GM19468 (cell line): ENCODE measurements at regions not wholly inside any gene's neighbourhood (a gene's known extent, or its start where the extent isn't known, plus 50 kb on each side); places are given as distances from the start of the nearest gene placed in this dataset.
"Not testable (repeated sequence)": the region's sequence is repeated elsewhere in the genome, so short reads cannot be mapped to it uniquely, and the experiment has no call there.

ENCODE experiments used
- ATAC-seq: cut with Tn5 transposase; IDR thresholded peaks from one replicate; pipeline ENCODE4 v1.9.1; 2021; ENCODE audit warnings: mild to moderate bottlenecking, moderate library complexity, moderate number of reproducible peaks; ENCODE audit not compliant: unreplicated experiment; ENCODE audit errors: extremely low read depth

GRCh38 chr6:16921399-16922110, 160.3 kb upstream of the ATXN1 start:
- no peak for ATAC-seq

DNA sequence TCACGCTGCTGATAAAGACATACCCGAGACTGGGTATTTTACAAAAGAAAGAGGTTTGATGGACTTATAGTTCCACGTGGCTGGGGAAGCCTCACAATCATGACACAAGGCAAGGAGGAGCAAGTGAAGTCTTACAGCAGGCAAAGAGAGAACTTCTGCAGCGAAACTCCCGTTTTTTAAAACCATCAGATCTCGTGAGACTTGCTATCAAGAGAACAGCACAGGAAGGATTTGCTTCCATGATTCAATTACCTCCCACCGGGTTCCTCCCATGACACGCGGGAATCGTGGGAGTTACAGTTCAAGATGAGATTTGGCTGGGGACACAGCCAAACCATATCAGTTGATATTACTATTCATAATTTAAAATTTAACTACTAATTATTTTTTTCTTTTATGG, 157.3 kb upstream of the ATXN1 start:
- no peak for ATAC-seq

DNA sequence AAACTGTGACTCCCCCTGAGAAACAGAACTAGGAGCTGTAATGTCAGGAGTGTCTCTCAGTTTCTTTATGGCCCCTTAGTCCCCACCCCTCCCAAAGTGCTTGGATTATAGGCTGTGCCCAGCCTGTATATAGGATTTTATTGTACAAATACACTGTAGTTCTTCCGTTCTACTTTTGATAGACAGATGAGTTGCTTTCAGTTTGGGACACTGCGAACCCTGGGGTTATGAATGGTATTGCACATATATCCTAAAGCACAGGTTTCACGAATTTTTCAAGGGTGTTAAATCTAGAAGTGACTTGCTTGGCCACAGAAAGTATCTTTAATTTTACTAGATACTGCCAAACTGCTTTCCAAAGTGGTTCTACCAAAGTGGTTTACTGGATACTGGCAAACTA, 152.9 kb upstream of the ATXN1 start:
- ATAC-seq, result no peak

DNA sequence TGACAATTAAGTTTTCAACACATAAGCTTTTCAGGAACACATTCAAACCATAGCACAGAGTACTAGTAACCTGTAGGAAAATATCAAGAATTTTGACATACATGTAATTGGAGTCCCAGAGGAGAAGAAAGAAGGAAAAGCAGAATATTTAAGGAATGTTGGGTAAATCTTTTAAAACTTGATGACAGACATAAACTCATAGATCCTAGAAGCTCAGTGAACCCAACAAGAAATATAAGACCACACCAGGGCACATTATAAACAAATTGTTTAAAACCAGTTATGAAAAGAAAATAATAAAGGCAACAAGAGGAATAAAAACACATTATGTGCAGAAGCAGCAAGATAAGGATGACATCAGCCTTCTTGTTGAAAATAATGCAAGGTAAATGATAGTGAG, 151.5 kb upstream of the ATXN1 start:
- ATAC-seq, result no peak

GRCh38 chr6:16911088-16911487, 149.8 kb upstream of the ATXN1 start:
- ATAC-seq, result no peak

- no peak for ATAC-seq
These were observed 148.5 kb upstream of the ATXN1 start for GRCh38 chr6:16909658-16910360.

- ATAC-seq, result no peak
These were observed 146.7 kb upstream of the ATXN1 start for GRCh38 chr6:16907991-16908390.

DNA sequence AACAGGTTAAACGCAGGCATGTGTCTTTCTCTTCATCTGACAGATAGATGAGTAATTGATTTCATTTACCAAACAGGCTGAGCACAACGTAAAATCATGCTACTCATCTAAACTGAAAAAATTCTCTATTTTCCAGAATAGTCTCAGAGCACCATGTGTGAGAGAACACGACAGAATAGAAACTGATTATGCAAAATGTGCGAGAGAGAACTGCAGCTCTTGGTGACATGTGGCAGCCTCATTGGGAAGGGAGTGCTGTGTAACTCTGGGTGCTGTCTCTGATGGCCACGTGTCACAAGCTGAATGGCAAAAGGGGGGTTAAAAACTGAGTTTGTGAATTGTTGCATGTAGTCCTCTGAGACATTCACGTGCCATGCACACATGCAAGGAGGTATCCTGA, 143.7 kb upstream of the ATXN1 start:
- no peak for ATAC-seq

- no peak for ATAC-seq
These were observed 142.2 kb upstream of the ATXN1 start for GRCh38 chr6:16903470-16903869.

DNA sequence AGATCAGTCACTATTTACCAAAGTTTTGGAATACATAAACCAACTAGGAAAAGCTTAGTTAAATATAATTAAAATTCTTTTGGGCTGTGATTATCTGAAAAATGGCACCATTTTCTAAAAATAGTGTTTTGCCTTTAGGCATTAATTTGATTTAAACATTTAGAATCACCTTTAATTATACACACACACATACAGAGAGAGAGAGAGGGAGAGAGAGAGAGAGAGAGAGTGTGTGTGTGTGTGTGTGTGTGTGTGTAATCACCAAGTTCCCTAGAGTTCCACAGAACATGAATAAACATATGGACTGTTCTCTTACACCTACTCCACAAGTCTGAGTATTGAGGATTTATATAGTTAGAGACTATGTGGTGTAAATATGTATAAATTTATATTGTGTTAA, 141.2 kb upstream of the ATXN1 start:
- ATAC-seq, result no peak

DNA sequence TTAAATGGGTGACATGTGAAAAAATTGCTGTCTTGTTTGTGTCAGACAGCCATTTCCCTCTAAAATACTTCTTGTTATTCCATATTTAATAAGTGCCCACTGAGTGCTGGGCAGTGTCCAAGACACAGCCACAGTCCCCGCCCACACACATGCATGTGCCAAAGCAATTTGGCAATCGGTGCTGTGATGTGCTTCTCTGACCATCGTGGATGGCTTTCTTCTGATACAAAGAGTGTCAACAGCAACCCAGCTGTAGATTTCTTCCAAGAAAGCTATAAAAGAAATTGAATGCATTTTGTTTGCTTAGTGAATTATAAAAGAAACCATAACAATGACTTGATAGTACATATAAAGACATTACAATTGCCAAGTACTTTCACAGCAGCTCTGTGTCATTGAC, 140.5 kb upstream of the ATXN1 start:
- ATAC-seq, result no peak

- ATAC-seq, result no peak
These were observed 140.0 kb upstream of the ATXN1 start for GRCh38 chr6:16901306-16901705.

DNA sequence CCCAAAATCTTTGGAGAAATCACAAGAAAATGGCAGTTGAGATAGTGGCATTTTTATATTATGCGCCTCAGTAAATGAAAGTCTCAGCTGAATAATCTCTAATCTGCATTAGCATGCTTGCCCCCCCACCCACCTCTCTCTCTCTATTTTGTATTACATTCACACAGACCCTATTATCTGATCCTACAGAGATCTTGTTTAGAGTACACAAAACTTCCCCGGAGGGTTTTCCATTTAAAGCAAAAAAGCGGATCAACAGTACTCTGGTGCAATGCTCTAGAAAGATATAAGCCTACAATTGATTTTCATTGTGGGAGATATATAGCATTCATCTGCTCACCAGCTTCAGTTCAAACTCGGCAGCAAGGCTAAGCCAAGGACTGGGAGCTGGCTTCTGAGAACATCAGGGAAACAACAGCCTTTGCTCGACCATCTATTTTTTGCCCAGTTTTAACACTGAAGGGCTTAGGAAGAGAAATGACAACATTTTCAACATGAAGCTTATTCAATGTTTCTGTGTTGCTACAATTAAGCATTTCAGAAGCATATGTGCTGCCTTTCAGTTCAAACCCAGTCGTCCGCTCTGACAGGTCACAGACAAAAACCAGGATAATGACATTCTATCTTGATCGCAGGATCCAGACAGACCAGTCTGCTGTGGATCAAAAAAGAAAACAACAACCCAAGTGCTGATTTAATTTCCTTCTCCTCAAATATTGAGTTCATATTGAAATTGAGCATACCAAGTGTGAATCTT, 137.6 kb upstream of the ATXN1 start:
- ATAC-seq, result no peak

- ATAC-seq, result no peak
These were observed 136.4 kb upstream of the ATXN1 start for GRCh38 chr6:16897669-16898068.

- no peak for ATAC-seq
These were observed 133.0 kb upstream of the ATXN1 start for GRCh38 chr6:16894301-16894700.

DNA sequence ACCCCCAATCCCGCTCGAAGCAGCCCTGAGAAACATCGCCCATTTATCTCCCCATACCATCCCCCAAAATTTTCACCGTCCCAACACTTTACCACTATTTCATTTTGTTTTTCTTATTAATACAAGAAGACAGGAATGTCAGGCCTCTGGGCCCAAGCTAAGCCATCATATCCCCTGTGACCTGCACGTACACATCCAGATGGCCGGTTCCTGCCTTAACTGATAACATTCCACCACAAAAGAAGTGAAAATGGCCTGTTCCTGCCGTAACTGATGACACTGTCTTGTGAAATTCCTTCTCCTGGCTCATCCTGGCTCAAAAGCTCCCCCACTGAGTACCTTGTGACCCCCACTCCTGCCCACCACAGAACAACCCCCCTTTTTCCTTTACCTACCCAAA, 129.8 kb upstream of the ATXN1 start:
- ATAC-seq, result not testable (repeated sequence)

DNA sequence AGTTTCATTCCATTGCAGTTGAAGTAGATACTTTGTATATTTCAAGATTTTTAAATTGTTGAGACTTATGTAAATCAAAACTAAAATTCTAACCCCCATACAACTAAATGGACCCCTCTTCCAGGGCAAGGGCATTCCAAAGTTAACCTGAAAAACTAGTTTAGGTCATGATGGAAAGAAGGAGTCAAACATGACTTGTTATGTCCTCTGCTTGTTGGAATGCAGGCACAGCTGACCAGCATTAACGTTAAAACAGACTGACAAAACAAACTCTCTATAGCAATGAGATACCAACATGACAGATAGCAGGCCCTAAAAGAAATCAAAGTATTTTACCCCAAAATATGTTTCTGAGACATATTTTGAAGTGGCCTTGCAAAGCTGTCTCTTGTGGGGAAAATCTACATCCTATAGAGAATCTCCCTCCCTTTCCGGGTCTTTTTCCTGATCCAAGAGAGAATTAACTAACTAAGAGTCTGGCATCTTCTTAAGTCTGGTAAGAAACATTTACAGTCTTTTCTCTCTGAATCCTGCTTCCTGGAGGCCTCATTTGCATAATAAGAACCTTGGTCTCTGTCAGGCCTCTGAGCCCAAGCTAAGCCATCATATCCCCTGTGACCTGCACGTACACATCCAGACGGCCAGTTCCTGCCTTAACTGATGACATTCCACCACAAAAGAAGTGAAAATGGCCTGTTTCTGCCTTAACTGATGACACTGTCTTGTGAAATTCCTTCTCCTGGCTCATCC, 124.3 kb upstream of the ATXN1 start:
- ATAC-seq, result no peak

DNA sequence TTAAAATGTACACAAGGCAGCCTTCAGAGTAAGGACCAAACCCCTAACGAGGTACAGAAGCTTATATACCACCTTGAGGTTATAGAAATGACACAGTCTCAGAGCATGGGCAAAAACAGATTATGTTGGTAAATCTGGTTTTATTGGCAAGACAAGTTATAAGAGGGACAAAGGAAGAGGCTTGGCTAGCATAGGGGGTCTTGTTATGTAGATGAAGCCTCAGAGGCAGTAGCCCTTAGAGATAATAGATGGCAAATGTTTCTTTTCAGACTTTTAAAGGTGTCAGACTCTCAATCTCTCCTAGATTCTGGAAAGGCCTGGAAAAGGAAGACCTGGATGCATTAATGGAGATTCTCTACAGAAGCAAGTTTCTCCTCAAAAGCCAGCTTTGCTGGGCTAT, 123.3 kb upstream of the ATXN1 start:
- ATAC-seq, result no peak

DNA sequence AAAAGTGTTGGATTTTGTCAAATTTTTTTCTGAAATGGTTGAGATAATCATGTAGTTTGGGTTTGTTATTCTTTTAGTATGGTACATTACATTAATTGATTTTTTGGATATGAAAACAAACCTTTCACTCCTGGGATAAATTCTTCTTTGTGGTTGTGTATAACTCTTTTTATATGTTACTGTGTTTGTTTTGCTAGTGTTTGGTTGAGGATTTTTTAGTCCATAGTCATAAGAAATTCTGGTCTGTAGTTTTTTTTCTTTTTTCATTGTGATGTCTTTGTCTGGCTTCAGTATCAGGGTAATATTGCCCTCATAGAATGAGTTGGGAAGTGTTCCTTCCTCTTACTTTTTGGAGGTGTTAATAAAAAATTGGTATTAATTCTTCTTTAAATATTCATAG, 122.2 kb upstream of the ATXN1 start:
- no peak for ATAC-seq

DNA sequence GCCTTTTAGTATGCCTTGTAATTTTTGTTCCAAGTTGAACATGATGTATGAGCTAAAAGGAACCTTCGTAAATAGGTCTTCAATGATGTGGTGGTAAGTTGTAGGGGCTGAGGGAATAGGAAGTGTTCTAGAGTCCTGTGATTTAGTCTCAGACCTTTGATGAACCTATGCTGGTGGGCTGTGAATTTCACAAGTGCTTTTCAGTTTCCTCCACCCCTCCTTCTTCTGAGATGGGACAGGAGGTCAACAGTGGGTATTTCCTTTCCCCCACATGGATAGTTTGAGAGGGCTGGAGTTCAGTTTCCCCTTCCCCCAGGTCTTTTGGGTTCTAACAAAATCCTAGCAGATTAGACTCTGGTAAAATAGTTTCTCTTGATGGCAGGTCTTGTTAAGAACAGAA, 121.0 kb upstream of the ATXN1 start:
- ATAC-seq, result no peak

DNA sequence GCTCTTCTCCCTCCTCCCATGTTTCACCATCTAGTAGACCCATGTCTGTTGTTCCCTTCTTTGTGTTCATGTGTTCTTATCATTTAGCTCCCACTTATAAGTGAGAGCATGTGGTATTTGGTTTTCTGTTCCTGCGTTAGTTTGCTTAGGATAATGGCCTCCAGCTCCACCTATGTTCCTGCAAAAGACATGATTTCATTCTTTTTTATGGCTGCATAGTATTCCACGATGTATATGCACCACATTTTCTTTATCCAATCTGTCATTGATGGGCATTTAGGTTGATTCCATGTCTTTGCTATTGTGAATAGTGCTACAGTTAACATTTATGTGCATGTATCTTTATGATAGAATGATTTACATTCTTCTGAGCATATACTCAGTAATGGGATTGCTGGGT, 115.6 kb upstream of the ATXN1 start:
- ATAC-seq, result not testable (repeated sequence)
